GM23248 (cell line): ENCODE measurements at regions not wholly inside any gene's neighbourhood (a gene's known extent, or its start where the extent isn't known, plus 50 kb on each side); places are given as distances from the start of the nearest gene placed in this dataset.

Experiments used
- DNase-seq: peaks from one replicate; pipeline ENCODE4 v3.0.0-alpha.2; 2015
- H2AFZ ChIP-seq: fragments of 200-600 bp; sonication (generic); 2 replicates; pipeline ENCODE4 v1.6.1; 2016; ENCODE audit warnings: antibody characterized with exemption
- H3F3A ChIP-seq: fragments of 200-600 bp; sonication (generic); 2 replicates; pipeline ENCODE4 v1.6.1; 2016; ENCODE audit warnings: mild to moderate bottlenecking, antibody characterized with exemption, mixed run types; ENCODE audit not compliant: insufficient read depth
- H3K27ac ChIP-seq: fragments of 200-600 bp; sonication (generic); 2 replicates; pipeline ENCODE4 v1.5.1; 2016; ENCODE audit warnings: mild to moderate bottlenecking
- H3K27me3 ChIP-seq: fragments of 200-600 bp; sonication (generic); replicated peaks from 2 replicates; pipeline ENCODE4 v1.6.1; 2016; ENCODE audit warnings: mild to moderate bottlenecking; ENCODE audit not compliant: insufficient read depth
- H3K36me3 ChIP-seq: fragments of 200-600 bp; sonication (generic); 2 replicates; pipeline ENCODE4 v1.6.1; 2016; ENCODE audit warnings: low read depth, mild to moderate bottlenecking
- H3K4me1 ChIP-seq: fragments of 200-600 bp; sonication (generic); 2 replicates; pipeline ENCODE4 v1.6.1; 2016; ENCODE audit warnings: mild to moderate bottlenecking; ENCODE audit not compliant: insufficient read depth
- H3K4me2 ChIP-seq: fragments of 200-600 bp; sonication (generic); one replicate; pipeline ENCODE4 v1.6.1; 2016; ENCODE audit warnings: mild to moderate bottlenecking; ENCODE audit not compliant: unreplicated experiment
- H3K4me3 ChIP-seq: fragments of 200-600 bp; sonication (generic); 2 replicates; pipeline ENCODE4 v1.5.1; 2016; ENCODE audit warnings: mild to moderate bottlenecking
- H3K79me2 ChIP-seq: fragments of 200-600 bp; sonication (generic); 2 replicates; pipeline ENCODE4 v1.6.1; 2016; ENCODE audit warnings: mild to moderate bottlenecking; ENCODE audit not compliant: insufficient read depth
- H3K9ac ChIP-seq: fragments of 200-600 bp; sonication (generic); 2 replicates; pipeline ENCODE4 v1.6.1; 2016; ENCODE audit warnings: mild to moderate bottlenecking
- H3K9me2 ChIP-seq: fragments of 200-600 bp; sonication (generic); 2 replicates; pipeline ENCODE4 v1.6.1; 2016; ENCODE audit warnings: mixed run types, mild to moderate bottlenecking, moderate library complexity; ENCODE audit not compliant: insufficient read depth
- H3K9me3 ChIP-seq: fragments of 200-600 bp; sonication (generic); one replicate; pipeline ENCODE4 v1.6.1; 2017; ENCODE audit warnings: low read depth
- H4K20me1 ChIP-seq: fragments of 200-600 bp; sonication (generic); 2 replicates; pipeline ENCODE4 v1.6.0; 2016; ENCODE audit not compliant: insufficient read depth
- EZH2 ChIP-seq: fragments of 200-600 bp; sonication (generic); IDR thresholded peaks from 2 replicates; pipeline ENCODE4 v1.6.1; 2018; ENCODE audit warnings: antibody characterized with exemption, mild to moderate bottlenecking; ENCODE audit not compliant: insufficient read depth, poor library complexity, severe bottlenecking
- EZH2phosphoT487 ChIP-seq: fragments of 200-600 bp; sonication (generic); IDR thresholded peaks from 2 replicates; pipeline ENCODE4 v1.6.1; 2018; ENCODE audit warnings: antibody characterized with exemption, moderate library complexity, mild to moderate bottlenecking, low read depth; ENCODE audit not compliant: insufficient read depth
- WGBS, 2 experiments: methylation state at CpG; one replicate each; pipeline ENCODE4 v1.1.6; 2015 to 2017; ENCODE audit warnings: low lambda C conversion rate in 2 of 2, low coverage in 1 of 2; ENCODE audit errors: missing lambda C conversion rate in 2 of 2; 5-methylcytosine and 5-hydroxymethylcytosine counted together
- in situ Hi-C: fragments of 300-500 bp; cut with MboI; formaldehyde crosslinking; loops from 2 replicates; pipeline ENCODE4 v1.15.0; 2020

GRCh38 chr7:17618652-17618974 is 320.2 kb downstream of the AHR start:
- no peak for DNase-seq
- Histone ChIP-seq H3K79me2 (no peaks in the 10 kb centered on the region), H3K4me1 (peaks cover 2% of the 10 kb centered on the region; the same call in 1 of the 2 replicates), H3K9me2 (no peaks in the 10 kb centered on the region), H3K9me3 (no peaks in the 10 kb centered on the region), H4K20me1 (no peaks in the 10 kb centered on the region), H3K27me3 (no peaks in the 10 kb centered on the region), H3K4me3 (no peak overlapping the region), H3F3A (peaks cover 2% of the 10 kb centered on the region; the same call in 1 of the 2 replicates), H3K4me2 (no peak overlapping the region), H2AFZ (no peak overlapping the region), H3K27ac (no peak overlapping the region), H3K9ac (no peak overlapping the region), H3K36me3 (no peaks in the 10 kb centered on the region)
- in situ Hi-C loops: no loop called here
- 94 to 95% methylated on average over 1 of the region's 1 CpG for WGBS, 2 experiments
- TF ChIP-seq EZH2 (no peak), EZH2phosphoT487 (no peak)

DNA sequence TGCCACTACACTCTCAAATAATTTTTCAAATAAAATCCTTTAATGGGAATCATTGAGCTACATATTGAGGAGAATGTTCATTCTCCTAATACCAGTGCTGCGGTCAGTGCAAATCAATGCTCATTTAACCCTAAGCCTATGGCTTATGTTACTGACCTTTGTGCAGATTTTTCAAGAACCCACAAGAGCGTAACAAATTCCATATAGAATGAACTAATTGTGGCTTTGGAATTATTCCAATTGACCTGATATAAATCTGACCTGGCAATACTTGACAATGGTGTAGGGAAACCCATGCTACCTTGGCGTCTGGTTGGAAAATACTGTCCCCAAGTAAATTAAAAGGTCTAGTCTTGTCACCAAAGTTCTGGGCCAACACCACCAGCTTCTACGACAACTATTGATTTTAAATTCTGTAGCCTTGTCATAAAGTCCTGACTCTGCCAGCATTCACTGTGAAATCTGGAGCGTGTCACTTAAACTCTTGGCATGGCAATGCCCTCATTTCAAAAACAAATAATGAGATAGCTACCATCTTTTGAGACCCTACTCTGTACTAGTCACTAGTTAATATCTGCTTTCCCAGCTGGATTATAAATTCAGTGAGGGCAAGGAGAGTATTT is 320.9 kb downstream of the AHR start:
- WGBS, 2 experiments: 95 to 97% methylated on average over 5 of the region's 5 CpGs
- H3K4me2 ChIP-seq: no peak overlapping the region
- no peak overlapping the region for H3K9ac ChIP-seq
- peaks cover 7% of the 10 kb centered on the region for H3F3A ChIP-seq
- H2AFZ ChIP-seq: no peak overlapping the region
- no peaks in the 10 kb centered on the region for H3K9me2 ChIP-seq
- no peaks in the 10 kb centered on the region for H3K36me3 ChIP-seq
- TF ChIP-seq EZH2phosphoT487 (no peak), EZH2 (no peak)
- H3K27me3 ChIP-seq: no peaks in the 10 kb centered on the region
- in situ Hi-C loops: no loop called here
- peaks cover 9% of the 10 kb centered on the region for H3K4me1 ChIP-seq
- no peak overlapping the region for H3K4me3 ChIP-seq
- H4K20me1 ChIP-seq: no peaks in the 10 kb centered on the region
- no peaks in the 10 kb centered on the region for H3K9me3 ChIP-seq
- no peaks in the 10 kb centered on the region for H3K79me2 ChIP-seq
- H3K27ac ChIP-seq: no peak overlapping the region
- no peak for DNase-seq

- Histone ChIP-seq H3K4me2 (no peak overlapping the region), H3K4me3 (no peak overlapping the region), H3K9me2 (no peaks in the 10 kb centered on the region), H3K36me3 (no peaks in the 10 kb centered on the region), H3F3A (peaks cover 18% of the 10 kb centered on the region), H2AFZ (no peak overlapping the region), H3K79me2 (no peaks in the 10 kb centered on the region), H3K27me3 (no peaks in the 10 kb centered on the region), H4K20me1 (no peaks in the 10 kb centered on the region), H3K27ac (no peak overlapping the region), H3K9ac (no peak overlapping the region), H3K9me3 (no peaks in the 10 kb centered on the region), H3K4me1 (peaks cover 20% of the 10 kb centered on the region)
- 34 to 40% methylated on average over 2 of the region's 2 CpGs for WGBS, 2 experiments
- TF ChIP-seq EZH2: no peak
- TF ChIP-seq EZH2phosphoT487: no peak
- DNase-seq: no peak
- in situ Hi-C loops: no loop called here
These were observed 319.7 kb downstream of the SNX13 start for GRCh38 chr7:17620566-17620965.

DNA sequence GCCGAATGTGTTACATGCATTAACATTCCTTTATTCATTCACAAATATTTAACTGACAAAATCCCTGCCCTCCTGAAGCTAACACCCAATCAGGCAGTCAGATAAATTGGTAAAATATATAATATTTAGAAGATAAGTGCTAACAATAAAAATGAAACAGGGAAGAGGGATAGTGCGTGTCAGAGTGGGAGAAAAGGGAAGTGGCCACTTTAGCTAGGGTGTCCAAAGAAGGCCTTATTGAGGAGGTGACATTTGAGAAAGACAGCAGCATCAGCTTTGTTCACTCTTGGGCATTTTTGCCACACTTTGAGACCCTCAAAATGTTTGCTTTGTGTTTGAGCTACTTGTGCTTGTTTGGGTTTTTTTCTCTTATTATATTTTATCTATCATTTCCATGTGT is 317.8 kb downstream of the SNX13 start:
- Histone ChIP-seq H3K9ac (no peak overlapping the region), H3F3A (peaks cover 23% of the 10 kb centered on the region), H3K27me3 (no peaks in the 10 kb centered on the region), H3K4me3 (no peak overlapping the region), H4K20me1 (no peaks in the 10 kb centered on the region), H2AFZ (no peak overlapping the region), H3K9me3 (no peaks in the 10 kb centered on the region), H3K27ac (no peak overlapping the region), H3K36me3 (no peaks in the 10 kb centered on the region), H3K9me2 (no peaks in the 10 kb centered on the region), H3K4me1 (peaks cover 29% of the 10 kb centered on the region), H3K4me2 (no peak overlapping the region), H3K79me2 (no peaks in the 10 kb centered on the region)
- in situ Hi-C loops: no loop called here
- TF ChIP-seq EZH2 (no peak), EZH2phosphoT487 (no peak)
- DNase-seq: no peak
- WGBS, 2 experiments: 96 to 99% methylated on average over 2 of the region's 2 CpGs
